Mononuclear cell (primary cell): ENCODE measurements at regions not wholly inside any gene's neighbourhood (a gene's known extent, or its start where the extent isn't known, plus 50 kb on each side); places are given as distances from the start of the nearest gene placed in this dataset.
"Not testable (repeated sequence)": the region's sequence is repeated elsewhere in the genome, so short reads cannot be mapped to it uniquely, and the experiment has no call there.

Source experiments
- H3K27me3 ChIP-seq: 2 replicates; pipeline ENCODE4 v1.6.0; 2011; ENCODE audit warnings: low read length, control low read depth; ENCODE audit not compliant: insufficient read depth
- H3K4me1 ChIP-seq: 2 replicates; pipeline ENCODE4 v1.5.1; 2011; ENCODE audit warnings: mild to moderate bottlenecking, low read length, control low read depth; ENCODE audit not compliant: insufficient read depth
- H3K4me3 ChIP-seq: 2 replicates; pipeline ENCODE4 v1.5.1; 2011; ENCODE audit warnings: mild to moderate bottlenecking, low read length, moderate library complexity
- H3K9me3 ChIP-seq: 2 replicates; pipeline ENCODE4 v1.5.1; 2011; ENCODE audit warnings: low read depth, mild to moderate bottlenecking, control low read depth, low read length

DNA sequence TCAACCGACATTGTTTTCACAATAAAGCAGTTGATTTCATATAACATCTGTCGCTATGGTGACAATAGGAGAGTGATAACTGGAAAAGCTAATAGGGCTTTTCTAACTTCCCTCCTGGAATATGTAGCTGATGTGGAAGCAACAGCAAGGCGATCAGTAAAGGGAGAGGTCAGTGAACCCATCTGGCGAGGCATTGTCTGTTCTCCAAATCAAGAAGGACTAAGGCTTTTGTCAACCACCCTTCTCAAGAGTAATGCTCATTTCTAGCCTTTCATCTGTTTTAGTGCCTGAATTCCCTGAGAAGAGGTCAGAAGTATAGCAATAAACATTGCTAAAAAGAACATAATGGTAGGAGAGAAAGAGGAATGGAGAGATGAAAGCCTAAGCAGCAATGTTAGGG, 201.3 kb downstream of the AKAP7 start:
- H3K9me3 ChIP-seq, result no peaks in the 10 kb centered on the region
- H3K4me1 ChIP-seq, result no peaks in the 10 kb centered on the region
- H3K27me3 ChIP-seq, result no peaks in the 10 kb centered on the region
- no peak overlapping the region for H3K4me3 ChIP-seq

DNA sequence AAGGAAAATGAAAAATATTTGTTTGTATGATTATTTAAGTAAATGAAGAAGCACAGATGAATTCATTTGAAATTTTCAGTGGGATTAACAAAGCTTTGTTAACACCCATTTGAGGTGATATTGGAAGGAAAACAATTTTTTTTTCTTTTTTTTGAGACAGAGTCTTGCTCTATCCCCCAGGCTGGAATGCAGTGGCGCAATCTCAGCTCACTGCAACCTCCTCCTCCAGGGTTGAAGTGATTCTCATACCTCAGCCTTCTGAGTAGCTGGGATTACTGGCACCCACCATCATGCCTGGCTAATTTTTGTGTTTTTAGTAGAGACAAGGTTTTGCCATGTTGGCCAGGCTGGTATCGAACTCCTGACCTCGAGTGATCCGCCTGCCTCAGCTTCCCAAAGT, 211.6 kb downstream of the AKAP7 start:
- H3K9me3 ChIP-seq, H3K27me3 ChIP-seq, H3K4me1 ChIP-seq, H3K4me3 ChIP-seq: not testable (repeated sequence)

DNA sequence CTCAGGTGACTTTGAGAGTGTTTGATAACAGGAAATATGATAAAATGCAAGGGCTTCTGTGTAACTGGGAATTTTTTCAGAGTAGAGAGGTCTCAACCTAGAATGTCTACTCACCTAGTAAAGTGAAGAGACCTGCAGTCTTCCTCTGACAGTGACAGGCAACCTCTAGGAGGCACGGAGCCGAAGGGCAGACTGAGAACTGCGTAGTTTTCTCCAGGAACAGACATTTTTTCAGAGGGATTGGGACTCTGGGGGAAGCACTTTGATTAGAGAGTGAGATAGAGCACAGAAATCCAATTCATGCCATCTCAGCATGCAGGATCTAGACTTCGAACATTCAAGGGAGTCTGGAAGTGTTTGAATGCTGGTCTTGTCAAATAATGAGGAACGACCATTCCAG, 213.3 kb downstream of the AKAP7 start:
- H3K4me3 ChIP-seq, result no peak overlapping the region
- H3K9me3 ChIP-seq, result no peaks in the 10 kb centered on the region
- H3K4me1 ChIP-seq, result no peaks in the 10 kb centered on the region
- H3K27me3 ChIP-seq, result no peaks in the 10 kb centered on the region

GRCh38 chr6:131349199-131349598, 213.9 kb downstream of the AKAP7 start:
- Histone ChIP-seq H3K27me3 (no peaks in the 10 kb centered on the region), H3K9me3 (no peaks in the 10 kb centered on the region), H3K4me3 (no peak overlapping the region), H3K4me1 (no peaks in the 10 kb centered on the region)

- no peaks in the 10 kb centered on the region for H3K27me3 ChIP-seq
- no peaks in the 10 kb centered on the region for H3K9me3 ChIP-seq
- H3K4me3 ChIP-seq, result no peak overlapping the region
- H3K4me1 ChIP-seq, result no peaks in the 10 kb centered on the region
Observed at GRCh38 chr6:131353106-131353505, 217.8 kb downstream of the AKAP7 start.

GRCh38 chr6:131353876-131354275, 218.6 kb downstream of the AKAP7 start:
- H3K9me3 ChIP-seq, result no peaks in the 10 kb centered on the region
- no peak overlapping the region for H3K4me3 ChIP-seq
- no peaks in the 10 kb centered on the region for H3K27me3 ChIP-seq
- no peaks in the 10 kb centered on the region for H3K4me1 ChIP-seq

DNA sequence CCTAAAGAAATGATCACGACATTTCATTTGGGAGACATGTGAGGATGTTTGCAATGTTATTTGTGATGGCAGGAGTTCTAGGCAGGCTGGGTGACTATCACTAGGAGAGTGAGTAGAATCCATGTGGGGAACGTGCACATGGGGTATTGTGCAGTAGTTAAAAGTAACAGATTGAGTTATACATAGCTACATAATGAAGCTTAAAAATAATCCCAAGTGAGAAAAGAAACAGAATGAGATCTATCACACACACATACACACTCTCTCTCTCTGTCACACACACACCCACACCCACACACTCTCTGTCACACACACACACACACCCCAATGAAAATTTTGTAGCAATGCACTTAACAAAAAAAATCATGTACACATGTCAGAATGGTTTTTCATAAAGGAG, 218.7 kb upstream of the ARG1 start:
- no peaks in the 10 kb centered on the region for H3K4me1 ChIP-seq
- no peak overlapping the region for H3K4me3 ChIP-seq
- no peaks in the 10 kb centered on the region for H3K27me3 ChIP-seq
- H3K9me3 ChIP-seq, result no peaks in the 10 kb centered on the region

GRCh38 chr6:131356161-131356560, 216.9 kb upstream of the ARG1 start:
- Histone ChIP-seq H3K9me3 (no peaks in the 10 kb centered on the region), H3K27me3 (no peaks in the 10 kb centered on the region), H3K4me1 (no peaks in the 10 kb centered on the region), H3K4me3 (no peak overlapping the region)

DNA sequence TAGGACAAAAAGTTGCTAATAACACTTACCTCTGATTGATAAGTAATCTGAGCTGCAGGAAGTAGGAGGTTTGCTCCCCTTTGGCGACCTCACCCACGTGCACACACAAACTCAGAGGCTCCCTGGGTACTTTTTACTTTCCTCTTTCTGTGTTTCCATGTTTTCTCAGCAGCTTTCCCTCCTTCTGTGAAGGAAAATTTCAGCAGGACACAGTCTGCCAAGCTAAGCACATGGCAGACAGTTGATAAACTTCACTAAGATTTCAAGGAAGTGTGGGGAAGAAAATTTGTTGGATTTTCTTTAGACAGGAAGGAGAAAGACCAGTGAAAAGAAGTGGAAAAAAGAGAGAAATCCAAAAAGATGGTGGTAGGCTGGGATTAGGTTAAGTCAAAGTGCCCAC, 215.5 kb upstream of the ARG1 start:
- H3K9me3 ChIP-seq, result no peaks in the 10 kb centered on the region
- H3K4me1 ChIP-seq, result no peaks in the 10 kb centered on the region
- no peaks in the 10 kb centered on the region for H3K27me3 ChIP-seq
- no peak overlapping the region for H3K4me3 ChIP-seq

DNA sequence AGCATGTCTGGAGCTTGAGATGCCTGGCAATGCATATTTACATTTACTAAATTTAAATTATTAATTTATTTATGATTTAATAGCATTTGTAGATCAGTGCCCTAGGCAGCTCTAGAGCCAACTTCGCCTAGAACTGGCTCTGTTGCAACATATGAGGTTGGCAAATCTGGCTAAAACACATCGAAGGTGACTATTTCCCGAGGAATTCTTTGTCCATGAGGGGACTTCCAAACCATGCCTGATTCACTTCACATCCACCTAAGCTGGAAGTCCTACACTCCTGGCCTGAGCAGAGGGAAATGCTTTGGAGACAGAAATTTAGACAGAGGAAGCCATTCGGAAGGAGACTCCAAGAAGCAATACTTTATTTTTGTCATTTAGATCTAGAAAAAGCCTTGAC, 211.0 kb upstream of the ARG1 start:
- H3K9me3 ChIP-seq, result no peaks in the 10 kb centered on the region
- H3K27me3 ChIP-seq, result no peaks in the 10 kb centered on the region
- H3K4me3 ChIP-seq, result no peak overlapping the region
- peaks cover 7% of the 10 kb centered on the region for H3K4me1 ChIP-seq

DNA sequence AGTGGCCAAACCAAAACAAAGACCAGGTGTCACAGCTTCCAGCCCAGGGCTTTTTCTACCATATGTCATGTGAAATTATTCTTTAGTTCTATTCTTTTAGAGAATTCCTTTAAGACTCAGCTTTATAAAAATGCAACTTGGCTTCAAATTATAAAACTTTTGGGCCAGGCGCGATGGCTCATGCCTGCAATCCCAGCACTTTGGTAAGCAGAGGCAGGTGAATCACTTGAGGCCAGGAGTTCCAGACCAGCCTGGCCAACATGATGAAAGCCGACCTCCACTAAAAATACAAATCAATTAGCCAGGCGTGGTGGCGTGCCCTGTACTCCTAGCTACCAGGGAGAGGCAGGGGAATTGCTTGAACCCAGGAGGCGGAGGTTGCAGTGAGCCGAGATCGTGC, 210.3 kb upstream of the ARG1 start:
- H3K4me1 ChIP-seq, result peaks cover 8% of the 10 kb centered on the region

GRCh38 chr6:131363947-131364834, 208.8 kb upstream of the ARG1 start:
- H3K9me3 ChIP-seq, result no peaks in the 10 kb centered on the region
- H3K27me3 ChIP-seq, result no peaks in the 10 kb centered on the region
- H3K4me3 ChIP-seq, result no peak overlapping the region
- peaks cover 15% of the 10 kb centered on the region for H3K4me1 ChIP-seq

More for the DNA sequence above, 210.3 kb upstream of the ARG1 start:
- Histone ChIP-seq H3K4me3 (no peak overlapping the region), H3K27me3 (no peaks in the 10 kb centered on the region), H3K9me3 (no peaks in the 10 kb centered on the region)

DNA sequence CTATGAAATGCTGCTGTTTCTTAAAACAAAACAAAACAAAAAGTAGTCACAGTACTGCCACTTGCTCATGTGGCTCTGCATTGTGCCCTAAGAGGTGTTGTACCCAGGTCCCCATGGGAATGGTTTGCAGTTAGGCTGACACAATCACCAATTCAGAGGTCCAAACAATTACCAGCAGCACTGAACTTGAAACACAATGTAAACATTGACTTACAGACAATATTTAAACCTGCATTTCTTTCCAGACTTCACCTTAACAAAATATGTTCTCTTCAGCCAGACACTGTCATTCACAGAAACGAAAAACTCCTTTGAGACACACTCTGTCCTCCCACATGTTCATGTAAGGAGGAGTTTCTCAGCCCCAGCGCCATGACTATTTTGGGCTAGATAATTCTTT, 206.8 kb upstream of the ARG1 start:
- Histone ChIP-seq H3K4me3 (no peak overlapping the region), H3K27me3 (no peaks in the 10 kb centered on the region), H3K9me3 (no peaks in the 10 kb centered on the region), H3K4me1 (peaks cover 15% of the 10 kb centered on the region)

GRCh38 chr6:131367206-131367873, 205.7 kb upstream of the ARG1 start:
- peaks cover 15% of the 10 kb centered on the region for H3K4me1 ChIP-seq
- no peak overlapping the region for H3K4me3 ChIP-seq
- no peaks in the 10 kb centered on the region for H3K9me3 ChIP-seq
- H3K27me3 ChIP-seq, result no peaks in the 10 kb centered on the region

DNA sequence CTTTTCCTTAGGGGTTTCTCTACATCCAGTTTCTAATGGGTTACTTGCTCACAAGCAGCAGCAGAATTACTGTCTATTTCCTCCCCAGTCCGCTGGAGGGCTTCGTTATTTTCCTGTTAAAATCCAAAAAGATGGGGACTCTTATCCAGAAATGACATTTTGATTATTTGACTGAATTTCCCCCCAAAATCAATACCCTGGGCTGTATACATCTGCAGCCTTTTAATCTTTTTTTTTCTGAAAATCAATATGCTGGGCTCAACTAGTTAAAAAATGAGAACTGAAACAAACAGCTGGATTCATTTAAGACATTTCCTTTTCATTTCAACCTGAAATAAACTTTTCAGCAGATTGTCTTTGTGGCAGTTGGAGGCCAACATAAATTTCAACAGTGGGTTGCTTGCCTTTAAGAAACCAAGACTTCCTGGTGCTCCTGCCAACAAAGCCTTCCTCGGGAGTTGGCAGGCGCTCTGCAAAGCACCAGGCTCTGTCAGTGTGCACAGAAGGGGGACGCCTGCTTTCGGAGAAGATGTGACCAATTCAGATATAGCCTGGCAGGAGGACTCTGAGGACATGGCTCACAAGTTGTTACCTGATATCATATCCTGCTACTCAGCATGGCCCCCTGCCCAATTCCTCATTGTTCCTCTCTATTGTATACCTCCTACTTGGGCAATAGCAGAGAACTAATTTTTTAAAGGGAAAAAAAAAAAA, 204.7 kb upstream of the ARG1 start:
- H3K9me3 ChIP-seq, result no peaks in the 10 kb centered on the region
- H3K4me1 ChIP-seq, result peaks cover 15% of the 10 kb centered on the region
- no peak overlapping the region for H3K4me3 ChIP-seq
- H3K27me3 ChIP-seq, result no peaks in the 10 kb centered on the region
